GM18526 (cell line): ENCODE measurements at regions not wholly inside any gene's neighbourhood (a gene's known extent, or its start where the extent isn't known, plus 50 kb on each side); places are given as distances from the start of the nearest gene placed in this dataset.

Source experiments
- POLR2A ChIP-seq: IDR thresholded peaks from 3 replicates; pipeline ENCODE4 v1.6.1; 2011; ENCODE audit not compliant: insufficient read length; ENCODE audit errors: extremely low read depth

DNA sequence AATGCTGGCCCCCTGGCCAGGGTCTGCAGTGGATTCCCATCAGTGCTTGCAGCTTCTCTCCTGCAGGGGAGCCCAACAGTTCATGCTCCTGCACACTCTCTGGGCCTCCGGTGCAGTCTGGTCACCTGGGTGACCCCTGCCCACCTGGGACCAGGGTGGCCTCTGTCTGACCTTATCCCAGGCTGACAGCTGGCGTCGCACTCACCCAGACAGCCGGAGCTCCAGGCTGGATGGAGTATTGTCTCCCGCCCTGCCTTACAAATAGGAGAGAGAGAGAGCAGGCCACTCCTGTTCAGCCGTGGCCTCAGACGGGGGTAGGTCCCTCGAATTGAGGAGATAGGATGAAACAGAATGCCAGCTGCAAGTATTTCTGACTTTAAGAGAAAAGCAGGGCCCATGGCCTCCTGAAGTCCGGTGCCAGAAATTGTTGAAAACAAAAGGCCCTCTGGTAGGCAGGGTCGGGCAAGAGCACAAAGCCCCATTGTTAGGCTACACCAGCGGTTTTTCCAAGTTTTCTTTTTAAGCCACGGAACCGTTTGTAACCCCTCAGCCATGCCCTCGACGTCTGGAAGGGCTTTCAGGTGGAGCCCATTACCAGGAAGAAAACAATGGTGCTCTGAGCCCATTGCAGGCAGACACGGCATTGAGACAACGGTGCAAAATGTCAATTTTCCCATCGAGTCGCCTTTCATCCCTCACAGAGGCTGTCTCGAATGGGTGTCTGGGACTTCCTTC is 258.4 kb downstream of the BCL11A start:
- no peak for TF ChIP-seq POLR2A

DNA sequence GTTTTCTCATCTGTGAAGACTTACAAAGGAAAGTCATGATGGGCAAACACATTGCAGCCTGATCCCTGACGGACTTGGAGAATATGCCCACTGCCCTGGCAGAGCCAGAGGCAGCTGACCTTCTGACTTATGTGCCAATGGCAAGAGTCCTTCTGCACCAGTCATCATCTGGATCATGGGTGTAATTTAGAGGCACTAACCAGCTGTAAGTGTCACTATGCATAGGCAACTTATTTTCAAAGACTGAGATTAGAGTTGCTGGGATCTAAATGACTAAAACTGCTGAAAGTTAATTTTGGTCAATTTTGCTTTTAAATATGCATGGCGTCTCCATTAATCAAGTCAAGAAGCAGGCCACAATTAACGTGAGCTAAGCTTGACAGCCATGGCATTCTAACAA is 261.2 kb downstream of the BCL11A start:
- no peak for TF ChIP-seq POLR2A

GRCh38 chr2:60290509-60290908 is 262.9 kb downstream of the BCL11A start:
- no peak for TF ChIP-seq POLR2A

DNA sequence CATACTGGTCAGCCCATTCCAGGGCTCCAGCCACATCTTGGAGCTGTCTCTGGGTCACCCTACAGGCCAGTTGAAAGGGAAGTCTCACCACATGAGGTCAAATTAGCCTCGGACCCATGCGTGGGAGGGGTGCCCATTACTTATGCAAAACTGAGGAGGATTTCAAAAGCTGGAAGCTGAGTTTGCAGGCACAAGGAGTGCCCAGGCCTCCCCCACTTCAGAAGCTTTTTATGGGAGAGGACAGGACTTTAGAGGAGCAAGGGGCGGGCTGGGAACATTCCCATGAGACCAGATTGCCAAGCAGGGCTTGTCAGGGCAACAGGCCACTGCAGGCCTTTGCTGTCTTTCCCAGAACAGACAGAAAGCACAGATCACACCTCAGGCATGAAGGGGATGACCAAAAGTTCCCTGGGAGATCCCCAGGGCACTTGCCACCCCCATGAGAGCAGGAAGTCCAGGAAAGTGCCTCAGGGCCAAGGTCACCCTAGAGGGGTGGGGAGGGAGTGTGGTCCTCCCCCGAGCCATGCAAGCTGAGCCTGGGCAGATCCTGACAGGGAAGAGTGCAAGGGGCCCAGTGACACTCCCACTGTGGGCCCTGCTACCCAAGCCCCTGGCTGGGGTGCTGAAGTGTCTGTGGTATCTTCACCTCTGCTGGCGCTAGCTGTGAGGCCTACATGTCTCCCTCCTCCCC is 267.7 kb downstream of the BCL11A start:
- no peak for TF ChIP-seq POLR2A

GRCh38 chr2:60283626-60284025 is 269.8 kb downstream of the BCL11A start:
- TF ChIP-seq POLR2A, result no peak

DNA sequence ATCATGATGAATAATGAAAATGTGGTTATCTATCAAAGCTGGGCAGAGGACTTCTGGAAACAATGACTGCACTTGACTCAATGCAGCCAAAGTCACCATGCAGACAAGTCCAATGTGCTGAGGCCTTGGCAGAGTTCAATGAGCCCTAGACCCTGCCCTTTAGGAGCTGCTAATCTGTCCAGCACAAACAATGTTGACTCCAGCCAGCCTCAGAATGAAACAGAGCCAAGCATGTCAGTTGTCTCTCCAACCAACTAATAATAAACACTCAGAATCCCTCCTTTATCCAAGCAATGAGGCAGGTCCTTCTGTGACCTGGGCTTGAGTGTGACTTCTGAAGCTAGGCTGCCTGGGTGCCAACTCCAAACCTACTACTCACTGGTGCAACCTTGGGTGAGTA is 270.6 kb downstream of the BCL11A start:
- TF ChIP-seq POLR2A, result no peak

GRCh38 chr2:60281730-60282129 is 271.7 kb downstream of the BCL11A start:
- no peak for TF ChIP-seq POLR2A

DNA sequence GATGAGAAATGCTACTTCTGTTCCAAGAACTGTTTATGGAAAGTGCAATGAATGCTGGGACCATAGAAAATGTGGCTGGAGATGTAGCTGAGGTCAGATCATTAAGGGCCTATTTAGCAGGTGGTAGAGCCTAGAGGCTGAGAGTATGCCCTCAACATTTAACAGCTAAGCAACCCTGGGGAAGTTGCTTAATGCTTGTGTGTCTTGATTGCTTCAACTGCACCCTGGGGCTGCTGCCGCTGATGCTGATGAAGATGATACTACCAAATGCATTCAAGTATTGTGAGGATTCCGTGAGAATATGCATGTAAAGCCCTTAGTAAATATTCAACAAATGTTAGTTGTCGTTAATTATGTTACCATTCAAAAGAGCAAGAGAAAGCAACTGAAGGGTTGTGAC is 273.2 kb downstream of the BCL11A start:
- no peak for TF ChIP-seq POLR2A

DNA sequence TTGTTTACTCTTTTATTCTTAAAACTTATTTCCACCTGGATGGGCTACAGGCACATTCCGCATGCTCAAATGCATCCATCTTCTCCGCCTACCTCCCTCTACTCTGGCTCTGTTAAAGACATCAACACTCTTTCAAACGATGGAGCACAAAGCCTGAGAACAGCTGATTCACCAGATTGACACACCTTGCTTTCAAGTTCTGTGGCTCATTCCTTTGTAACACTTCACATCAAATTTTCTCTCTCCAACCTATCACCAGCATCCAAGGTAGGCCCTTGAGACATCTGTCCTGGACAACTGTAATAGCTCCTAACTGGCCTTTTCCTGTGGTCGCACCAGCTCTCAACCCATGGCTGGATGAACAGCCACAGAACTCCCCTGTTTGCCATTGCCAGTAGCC is 274.5 kb downstream of the BCL11A start:
- TF ChIP-seq POLR2A, result no peak

GRCh38 chr2:60275958-60276357 is 277.5 kb downstream of the BCL11A start:
- no peak for TF ChIP-seq POLR2A

DNA sequence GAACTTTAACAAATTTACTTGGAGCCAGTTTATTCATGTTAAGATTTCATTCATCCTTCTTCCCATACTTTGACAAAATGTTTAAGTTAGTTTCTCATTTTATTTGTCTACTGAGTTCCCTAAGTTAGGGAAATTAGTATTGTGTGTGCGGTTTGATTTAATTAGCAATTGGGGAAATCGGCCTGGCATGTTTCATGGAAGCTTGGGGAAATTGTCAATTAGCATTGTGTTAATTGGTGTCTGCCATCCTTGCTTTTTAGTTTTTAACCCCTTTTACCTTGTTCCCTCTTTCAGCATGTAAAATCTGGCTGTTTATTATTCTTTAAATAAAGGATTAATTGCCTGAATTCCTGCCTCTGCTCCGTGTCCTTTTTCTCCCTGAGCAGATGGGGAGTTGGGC is 279.6 kb downstream of the BCL11A start:
- no peak for TF ChIP-seq POLR2A

DNA sequence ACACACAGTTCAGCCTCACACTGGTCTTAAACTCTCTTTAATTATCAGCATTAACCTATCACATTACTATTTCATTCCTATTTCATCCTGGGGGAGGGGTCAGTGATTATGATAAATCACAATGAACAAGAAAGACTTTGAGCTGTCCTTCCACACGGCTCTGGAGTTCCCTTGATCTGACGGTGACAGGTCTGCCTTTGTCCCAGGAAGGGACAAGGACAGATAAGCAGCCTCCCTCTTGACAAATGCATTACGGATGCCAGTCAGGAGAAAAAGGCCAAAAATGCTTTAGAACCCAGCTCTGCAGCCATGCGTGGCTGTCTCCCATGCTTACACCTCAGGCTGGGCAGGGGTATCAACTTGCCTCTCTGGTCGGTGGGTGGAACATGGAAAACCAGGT is 281.7 kb downstream of the BCL11A start:
- TF ChIP-seq POLR2A, result no peak

- TF ChIP-seq POLR2A, result no peak
These were observed 282.3 kb downstream of the BCL11A start for GRCh38 chr2:60271131-60271530.

GRCh38 chr2:60268661-60269060 is 284.8 kb downstream of the BCL11A start:
- TF ChIP-seq POLR2A, result no peak

GRCh38 chr2:60268032-60268431 is 285.4 kb downstream of the BCL11A start:
- TF ChIP-seq POLR2A, result no peak

- no peak for TF ChIP-seq POLR2A
These were observed 286.3 kb downstream of the BCL11A start for GRCh38 chr2:60267122-60267521.

GRCh38 chr2:60262178-60262577 is 291.3 kb downstream of the BCL11A start:
- no peak for TF ChIP-seq POLR2A
